MM.1S (cell line): ENCODE measurements at regions not wholly inside any gene's neighbourhood (a gene's known extent, or its start where the extent isn't known, plus 50 kb on each side); places are given as distances from the start of the nearest gene placed in this dataset.

Experiments used
- EZH2 ChIP-seq: fragments of 300-600 bp; sonication (generic); optimal IDR thresholded peaks from 2 replicates; pipeline ENCODE3; 2017; ENCODE audit warnings: low read depth, mild to moderate bottlenecking, antibody characterized with exemption, low read length, mixed read lengths
- EZH2phosphoT487 ChIP-seq: fragments of 300-600 bp; sonication (generic); IDR thresholded peaks from 2 replicates; pipeline ENCODE4 v1.6.1; 2018; ENCODE audit warnings: antibody characterized with exemption, low read length
- TF ChIP-seq, protein P1 (sequence below): fragments of 300-600 bp; sonication (generic); IDR thresholded peaks from 2 replicates; pipeline ENCODE4 v1.5.1; 2016; ENCODE audit warnings: antibody characterized with exemption, low read length, mixed read lengths

DNA sequence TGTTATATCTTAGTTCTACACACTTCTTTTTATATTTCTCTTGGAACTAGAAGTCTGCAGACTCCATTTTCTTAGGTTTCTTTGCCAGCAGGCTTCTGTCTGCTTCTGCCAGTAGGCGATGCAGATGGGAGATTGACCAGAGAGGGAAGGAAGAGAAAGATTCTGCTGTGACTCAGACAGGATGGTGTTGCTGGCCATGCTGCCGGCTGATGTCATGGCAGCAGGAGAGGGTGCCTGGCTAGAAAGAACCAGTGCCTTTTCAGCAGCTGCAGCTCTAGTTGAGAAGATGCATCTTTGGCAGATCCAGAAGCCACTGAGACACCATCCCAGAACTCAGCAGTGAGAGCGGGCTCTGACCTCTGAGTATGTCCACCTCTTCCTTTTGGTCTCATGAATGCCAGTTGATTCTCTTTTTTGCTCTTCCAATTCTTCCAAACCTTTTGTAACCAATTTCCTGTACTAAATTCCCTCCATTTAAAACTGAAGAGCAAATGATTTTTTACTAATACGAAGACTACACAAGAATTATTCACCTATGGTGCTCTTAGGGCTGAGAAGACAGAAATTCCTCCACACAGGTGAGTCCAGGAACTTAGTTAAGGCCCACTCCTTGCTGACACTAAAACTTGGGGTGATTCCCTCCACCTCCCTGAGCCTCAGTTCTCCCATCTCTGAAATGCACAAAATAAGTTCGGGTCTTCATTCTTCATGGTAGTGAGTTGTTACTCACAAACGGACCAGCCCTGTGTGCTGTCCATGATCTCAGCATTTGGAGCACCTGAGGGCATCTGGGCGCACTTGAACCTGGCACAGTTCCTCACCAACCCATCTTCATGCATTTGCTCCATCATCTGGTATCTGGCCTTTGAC is 200.7 kb downstream of the MYCN start:
- TF ChIP-seq, protein P1, sequence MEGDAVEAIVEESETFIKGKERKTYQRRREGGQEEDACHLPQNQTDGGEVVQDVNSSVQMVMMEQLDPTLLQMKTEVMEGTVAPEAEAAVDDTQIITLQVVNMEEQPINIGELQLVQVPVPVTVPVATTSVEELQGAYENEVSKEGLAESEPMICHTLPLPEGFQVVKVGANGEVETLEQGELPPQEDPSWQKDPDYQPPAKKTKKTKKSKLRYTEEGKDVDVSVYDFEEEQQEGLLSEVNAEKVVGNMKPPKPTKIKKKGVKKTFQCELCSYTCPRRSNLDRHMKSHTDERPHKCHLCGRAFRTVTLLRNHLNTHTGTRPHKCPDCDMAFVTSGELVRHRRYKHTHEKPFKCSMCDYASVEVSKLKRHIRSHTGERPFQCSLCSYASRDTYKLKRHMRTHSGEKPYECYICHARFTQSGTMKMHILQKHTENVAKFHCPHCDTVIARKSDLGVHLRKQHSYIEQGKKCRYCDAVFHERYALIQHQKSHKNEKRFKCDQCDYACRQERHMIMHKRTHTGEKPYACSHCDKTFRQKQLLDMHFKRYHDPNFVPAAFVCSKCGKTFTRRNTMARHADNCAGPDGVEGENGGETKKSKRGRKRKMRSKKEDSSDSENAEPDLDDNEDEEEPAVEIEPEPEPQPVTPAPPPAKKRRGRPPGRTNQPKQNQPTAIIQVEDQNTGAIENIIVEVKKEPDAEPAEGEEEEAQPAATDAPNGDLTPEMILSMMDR: no peak
- TF ChIP-seq EZH2 (no peak), EZH2phosphoT487 (no peak)
